GM12874 (cell line): ENCODE measurements at regions not wholly inside any gene's neighbourhood (a gene's known extent, or its start where the extent isn't known, plus 50 kb on each side); places are given as distances from the start of the nearest gene placed in this dataset.

Experiments
- TF ChIP-seq, protein P1 (sequence below): IDR thresholded peaks from 2 replicates; pipeline ENCODE4 v1.5.1; 2011; ENCODE audit warnings: low read depth, mild to moderate bottlenecking, control low read depth, low read length, moderate library complexity; ENCODE audit not compliant: insufficient read depth

DNA sequence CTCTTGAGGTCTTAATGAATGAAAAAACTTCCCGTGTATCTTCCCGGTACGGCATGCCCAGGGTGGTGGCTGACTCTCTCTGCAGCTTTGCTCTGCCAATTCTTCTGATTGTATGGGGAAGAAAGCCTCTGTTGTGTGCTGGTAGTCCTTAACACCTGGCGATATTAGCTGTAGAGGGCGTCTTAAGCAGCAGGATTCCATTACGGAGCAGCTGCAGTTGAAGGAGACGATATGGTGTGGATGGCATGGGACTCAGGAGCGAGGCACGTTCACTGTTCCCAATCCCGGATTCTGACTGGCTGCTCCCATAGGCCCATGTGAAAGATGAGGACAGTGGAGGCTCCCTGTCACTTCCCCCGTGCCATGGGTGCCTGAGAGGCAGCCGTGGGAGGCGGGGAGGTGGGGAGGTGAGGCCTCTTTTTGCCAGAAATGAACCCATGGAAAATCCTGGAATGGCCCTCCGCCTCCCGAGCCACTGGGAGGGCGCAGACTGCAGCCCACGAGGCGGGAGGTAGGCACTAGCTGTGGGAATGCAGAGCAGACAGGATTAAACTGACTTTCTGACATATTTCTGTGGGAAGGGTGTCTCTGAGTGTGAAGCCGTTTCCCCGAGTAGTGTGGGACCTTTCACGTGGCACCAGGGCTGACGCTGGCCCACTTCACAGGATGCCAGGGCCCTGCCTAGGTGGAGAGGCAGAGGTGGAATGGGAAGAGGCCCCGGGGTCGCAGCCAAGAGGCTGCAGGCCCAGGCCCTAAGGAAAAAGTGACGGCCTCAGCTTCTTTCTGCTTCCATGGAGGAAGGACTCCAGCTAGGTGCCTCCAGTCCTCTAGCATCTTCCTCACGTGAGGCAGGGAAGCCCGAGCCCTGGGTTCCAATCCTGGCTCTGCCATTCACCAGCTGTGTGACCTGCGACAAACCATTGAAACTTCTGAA is 121.4 kb upstream of the CD82 start:
- TF ChIP-seq, protein P1, sequence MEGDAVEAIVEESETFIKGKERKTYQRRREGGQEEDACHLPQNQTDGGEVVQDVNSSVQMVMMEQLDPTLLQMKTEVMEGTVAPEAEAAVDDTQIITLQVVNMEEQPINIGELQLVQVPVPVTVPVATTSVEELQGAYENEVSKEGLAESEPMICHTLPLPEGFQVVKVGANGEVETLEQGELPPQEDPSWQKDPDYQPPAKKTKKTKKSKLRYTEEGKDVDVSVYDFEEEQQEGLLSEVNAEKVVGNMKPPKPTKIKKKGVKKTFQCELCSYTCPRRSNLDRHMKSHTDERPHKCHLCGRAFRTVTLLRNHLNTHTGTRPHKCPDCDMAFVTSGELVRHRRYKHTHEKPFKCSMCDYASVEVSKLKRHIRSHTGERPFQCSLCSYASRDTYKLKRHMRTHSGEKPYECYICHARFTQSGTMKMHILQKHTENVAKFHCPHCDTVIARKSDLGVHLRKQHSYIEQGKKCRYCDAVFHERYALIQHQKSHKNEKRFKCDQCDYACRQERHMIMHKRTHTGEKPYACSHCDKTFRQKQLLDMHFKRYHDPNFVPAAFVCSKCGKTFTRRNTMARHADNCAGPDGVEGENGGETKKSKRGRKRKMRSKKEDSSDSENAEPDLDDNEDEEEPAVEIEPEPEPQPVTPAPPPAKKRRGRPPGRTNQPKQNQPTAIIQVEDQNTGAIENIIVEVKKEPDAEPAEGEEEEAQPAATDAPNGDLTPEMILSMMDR, result no peak

DNA sequence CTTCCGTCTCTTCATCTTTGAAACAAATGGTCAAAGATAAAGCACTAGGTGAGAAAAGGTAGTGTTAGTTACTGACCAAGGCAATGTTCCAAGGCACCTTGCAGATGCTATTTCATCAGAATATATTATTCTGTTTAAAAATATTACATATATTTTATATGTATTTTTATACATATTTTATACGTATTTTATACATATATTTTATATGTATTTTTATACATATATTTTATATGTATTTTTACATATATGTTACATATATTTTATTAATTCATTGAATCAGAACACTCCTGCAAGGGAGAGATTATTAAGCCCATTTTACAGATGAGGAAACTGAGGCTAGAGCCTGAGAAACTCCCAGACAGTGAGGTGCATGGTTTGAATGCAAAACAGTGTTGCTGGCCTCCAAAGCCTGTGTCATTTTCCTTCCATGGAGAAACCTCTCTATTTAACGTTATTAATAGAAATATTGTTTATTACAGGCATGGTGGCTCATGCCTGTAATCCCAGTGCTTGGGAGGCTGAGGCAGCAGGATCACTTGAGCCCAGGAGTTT is 120.6 kb upstream of the CD82 start:
- TF ChIP-seq, protein P1, result no peak

DNA sequence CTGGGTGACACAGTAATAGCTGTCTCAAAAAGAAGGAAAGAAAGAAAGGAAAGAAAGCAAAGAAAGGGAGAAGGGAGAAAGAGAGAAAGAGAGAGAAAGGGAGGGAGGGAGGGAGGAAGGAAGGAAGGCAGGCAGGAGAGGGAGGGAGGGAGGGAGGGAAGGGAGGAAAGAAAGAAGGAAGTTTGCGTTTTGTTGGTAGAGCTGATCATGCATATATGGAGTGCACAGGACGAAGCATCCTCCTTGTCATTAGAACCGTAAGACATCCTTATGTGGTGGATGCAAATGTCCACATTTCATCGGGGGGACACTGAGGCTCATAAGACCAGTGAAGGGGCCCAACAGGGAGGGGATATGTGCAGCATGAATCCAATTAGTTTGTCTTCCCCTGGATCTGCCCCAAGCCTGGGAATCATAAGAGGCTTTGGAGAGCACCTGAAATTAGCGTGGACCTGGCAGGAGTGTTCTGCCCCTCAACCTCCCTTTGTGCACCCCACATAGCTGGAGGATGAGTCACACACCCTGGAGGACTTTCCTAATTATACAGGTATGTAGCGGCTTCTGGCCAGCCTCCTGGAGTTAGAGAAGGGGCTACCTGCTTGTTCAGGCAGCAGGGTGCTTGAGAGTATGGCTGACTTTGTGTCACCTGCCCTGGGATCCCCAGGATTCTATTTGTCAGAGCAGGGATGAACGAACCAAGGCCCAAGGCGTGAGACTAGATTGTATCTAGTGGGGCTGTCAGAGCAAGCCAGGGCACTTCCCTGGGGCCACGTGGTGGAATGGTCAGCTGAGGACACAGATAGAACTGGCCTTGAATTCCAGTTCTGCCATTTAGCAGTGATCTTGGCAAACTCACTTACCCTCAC is 119.7 kb upstream of the CD82 start:
- TF ChIP-seq, protein P1, result no peak

DNA sequence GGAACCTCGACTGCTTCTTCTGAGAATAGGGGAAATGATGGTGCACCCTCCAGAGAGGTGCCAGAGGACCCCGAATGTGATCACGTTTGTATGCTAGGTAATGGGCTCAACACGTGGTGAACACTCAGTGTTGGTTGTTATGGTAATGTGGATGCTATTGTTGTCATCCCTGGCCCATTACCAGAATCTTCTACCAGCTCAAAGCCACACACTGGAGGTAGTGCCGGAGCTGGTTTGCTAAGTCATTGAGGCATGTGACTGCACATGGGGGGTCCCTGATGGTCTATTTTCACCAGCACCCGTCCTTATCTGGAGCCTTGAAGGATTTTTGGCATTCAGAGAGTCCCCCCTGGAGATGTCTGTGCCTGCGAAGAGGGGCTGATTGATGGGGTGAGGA is 119.1 kb upstream of the CD82 start:
- TF ChIP-seq, protein P1, result no peak

DNA sequence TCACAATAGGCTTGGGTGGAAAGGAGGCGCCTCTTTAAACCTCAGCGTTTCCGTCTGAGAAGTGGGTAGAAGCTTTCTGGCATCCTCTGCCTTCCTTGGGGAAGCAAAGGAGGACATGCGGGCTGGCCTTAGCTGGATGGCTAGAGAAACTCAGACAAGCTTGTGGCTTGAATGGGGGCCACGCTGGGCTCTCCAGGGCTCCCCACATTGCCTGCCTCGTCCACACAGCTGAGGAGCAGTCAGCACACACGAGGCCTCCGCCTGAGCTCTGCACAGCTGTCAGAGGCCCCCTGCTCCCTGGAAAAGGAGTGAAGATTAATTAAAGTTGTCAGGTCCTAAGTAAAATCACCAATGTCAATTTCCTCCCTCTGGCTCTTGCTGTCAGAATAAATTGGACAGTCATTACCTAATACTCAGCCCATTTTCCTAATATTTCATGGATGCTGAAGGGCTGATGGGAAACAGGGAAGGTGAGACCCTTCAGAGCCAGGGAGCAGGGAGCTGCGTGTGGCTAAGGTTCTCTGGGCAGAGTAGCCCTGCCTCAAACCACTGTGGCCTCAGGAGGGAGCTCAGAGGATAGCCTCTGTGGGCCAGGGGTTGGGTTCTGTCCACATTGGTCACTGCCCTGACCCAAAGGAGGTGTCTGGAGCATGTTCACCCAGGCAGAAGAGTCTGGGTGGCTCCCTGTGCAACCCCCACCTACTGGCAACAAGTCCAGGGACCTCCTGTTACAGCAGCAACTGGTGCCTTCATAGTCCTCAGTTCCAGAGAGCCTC is 118.3 kb upstream of the CD82 start:
- TF ChIP-seq, protein P1, result no peak

DNA sequence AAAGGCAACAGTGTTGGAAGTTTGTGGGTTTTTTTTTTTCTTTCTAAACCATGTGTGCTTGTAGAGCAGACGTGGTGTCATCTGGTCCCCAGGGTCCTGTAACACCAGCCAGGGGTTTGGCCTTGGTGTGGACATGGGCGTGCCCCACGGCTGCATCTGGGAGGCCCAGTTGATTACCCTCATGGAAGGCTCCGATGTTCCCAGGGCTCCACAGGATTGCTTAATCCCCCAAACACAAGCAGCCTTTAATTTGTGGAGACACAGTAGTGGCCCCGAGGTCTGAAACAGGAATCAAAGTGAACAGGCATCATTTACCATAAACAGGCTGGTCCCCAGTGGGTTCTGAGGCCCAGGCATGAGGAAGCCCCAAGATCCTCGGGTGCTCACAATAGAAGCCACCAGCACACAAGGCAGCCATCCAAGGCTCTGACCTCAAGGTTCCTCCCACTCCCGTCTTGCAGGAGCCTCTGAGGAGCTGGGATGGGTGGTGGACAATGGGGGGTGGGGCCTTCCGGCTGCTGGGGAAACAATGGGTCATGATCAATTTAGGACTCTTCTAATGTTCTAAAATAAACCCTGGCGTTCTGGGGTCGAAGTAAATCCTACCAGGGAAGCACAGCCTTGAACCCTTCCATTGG is 115.0 kb upstream of the CD82 start:
- TF ChIP-seq, protein P1, result no peak
